Endodermal cell (in vitro differentiated cells): ENCODE measurements at regions not wholly inside any gene's neighbourhood (a gene's known extent, or its start where the extent isn't known, plus 50 kb on each side); places are given as distances from the start of the nearest gene placed in this dataset.

Source experiments
- DNase-seq: peaks from one replicate; pipeline ENCODE4 v3.0.0-alpha.2; 2017
- H3K27ac ChIP-seq: 2 replicates; pipeline ENCODE4 v1.5.1; 2013; ENCODE audit warnings: mild to moderate bottlenecking, low read depth, low read length, moderate library complexity
- H3K27me3 ChIP-seq: 2 replicates; pipeline ENCODE4 v1.6.1; 2013; ENCODE audit warnings: mild to moderate bottlenecking, low read length, moderate library complexity; ENCODE audit not compliant: insufficient read depth, control insufficient read depth, poor library complexity, severe bottlenecking
- H3K36me3 ChIP-seq: 2 replicates; pipeline ENCODE4 v1.7.0; 2013; ENCODE audit warnings: mild to moderate bottlenecking, low read length, moderate library complexity; ENCODE audit not compliant: control insufficient read depth, insufficient read depth
- H3K4me1 ChIP-seq: one replicate; pipeline ENCODE4 v1.7.0; 2013; ENCODE audit warnings: low read length; ENCODE audit not compliant: control insufficient read depth, insufficient read depth
- H3K4me3 ChIP-seq: 2 replicates; pipeline ENCODE4 v1.5.1; 2013; ENCODE audit warnings: mild to moderate bottlenecking, low read length, moderate library complexity
- H3K9ac ChIP-seq: 2 replicates; pipeline ENCODE4 v1.6.1; 2013; ENCODE audit warnings: mild to moderate bottlenecking, low read length, moderate library complexity; ENCODE audit not compliant: poor library complexity, severe bottlenecking; ENCODE audit errors: extremely low read depth
- H3K9me3 ChIP-seq: 2 replicates; pipeline ENCODE4 v1.6.1; 2013; ENCODE audit warnings: mild to moderate bottlenecking, low read length, moderate library complexity; ENCODE audit not compliant: control insufficient read depth
- H3K27ac Mint-ChIP-seq: 2 replicates; pipeline ENCODE4 v1.8.0; 2020; ENCODE audit warnings: mixed read lengths
- H3K27me3 Mint-ChIP-seq: 2 replicates; pipeline ENCODE4 v1.8.0; 2021; ENCODE audit warnings: mild to moderate bottlenecking, mixed read lengths; ENCODE audit not compliant: insufficient read depth
- H3K36me3 Mint-ChIP-seq: 2 replicates; pipeline ENCODE4 v1.8.0; 2020; ENCODE audit warnings: low read depth, mixed read lengths
- H3K4me1 Mint-ChIP-seq: 2 replicates; pipeline ENCODE4 v1.8.0; 2020; ENCODE audit warnings: mixed read lengths
- H3K4me3 Mint-ChIP-seq: 2 replicates; pipeline ENCODE4 v1.8.0; 2020; ENCODE audit warnings: mild to moderate bottlenecking, moderate library complexity, mixed read lengths
- H3K9me3 Mint-ChIP-seq: 2 replicates; pipeline ENCODE4 v1.8.0; 2020; ENCODE audit warnings: mild to moderate bottlenecking, mixed read lengths
- CTCF ChIP-seq: fragments of 200-600 bp; sonication (generic); conservative IDR thresholded peaks from 2 replicates; pipeline ENCODE4 v1.5.0; 2021; ENCODE audit warnings: antibody characterized with exemption, mild to moderate bottlenecking
- WGBS, 2 experiments: methylation state at CpG; one replicate each; pipeline versions ENCODE4 v1.1.5 to v1.1.7; 2013; ENCODE audit warnings: missing lambda C conversion rate in 2 of 2, mixed read lengths in 1 of 2; ENCODE audit not compliant: insufficient coverage in 1 of 2, insufficient read length in 1 of 2; 5-methylcytosine and 5-hydroxymethylcytosine counted together

- Histone ChIP-seq H3K4me1 (no peaks in the 10 kb centered on the region), H3K9ac (no peak overlapping the region), H3K36me3 (no peaks in the 10 kb centered on the region), H3K4me3 (no peak overlapping the region), H3K9me3 (peaks cover 1% of the 10 kb centered on the region), H3K27ac (no peak overlapping the region), H3K27me3 (no peaks in the 10 kb centered on the region)
- WGBS, 2 experiments: 98 to 100% methylated on average over 3 to 6 of the region's 7 CpGs
- Mint-ChIP-seq H3K9me3 (peaks cover 1% of the 10 kb centered on the region), H3K4me1 (peaks cover 5% of the 10 kb centered on the region), H3K27ac (no peak overlapping the region), H3K27me3 (peaks cover 2% of the 10 kb centered on the region), H3K4me3 (no peak overlapping the region), H3K36me3 (no peaks in the 10 kb centered on the region)
- no peak for DNase-seq
- TF ChIP-seq CTCF: no peak
Measured at GRCh38 chr1:235021815-235022214, 106.8 kb downstream of the TOMM20 start.

- H3K9me3 ChIP-seq: no peaks in the 10 kb centered on the region
- no peak overlapping the region for H3K9ac ChIP-seq
- H3K4me3 Mint-ChIP-seq: no peak overlapping the region
- H3K4me1 Mint-ChIP-seq: peaks cover 5% of the 10 kb centered on the region
- peaks cover 2% of the 10 kb centered on the region for H3K27me3 Mint-ChIP-seq
- TF ChIP-seq CTCF: no peak
- H3K4me1 ChIP-seq: no peaks in the 10 kb centered on the region
- no peaks in the 10 kb centered on the region for H3K9me3 Mint-ChIP-seq
- H3K36me3 Mint-ChIP-seq: no peaks in the 10 kb centered on the region
- H3K27ac ChIP-seq: no peak overlapping the region
- no peaks in the 10 kb centered on the region for H3K27me3 ChIP-seq
- H3K36me3 ChIP-seq: no peaks in the 10 kb centered on the region
- no peak for DNase-seq
- WGBS, 2 experiments: 93 to 96% methylated on average over 5 to 7 of the region's 7 CpGs
- no peak overlapping the region for H3K4me3 ChIP-seq
- H3K27ac Mint-ChIP-seq: no peak overlapping the region
Measured at GRCh38 chr1:235021321-235021720, 107.3 kb downstream of the TOMM20 start.

DNA sequence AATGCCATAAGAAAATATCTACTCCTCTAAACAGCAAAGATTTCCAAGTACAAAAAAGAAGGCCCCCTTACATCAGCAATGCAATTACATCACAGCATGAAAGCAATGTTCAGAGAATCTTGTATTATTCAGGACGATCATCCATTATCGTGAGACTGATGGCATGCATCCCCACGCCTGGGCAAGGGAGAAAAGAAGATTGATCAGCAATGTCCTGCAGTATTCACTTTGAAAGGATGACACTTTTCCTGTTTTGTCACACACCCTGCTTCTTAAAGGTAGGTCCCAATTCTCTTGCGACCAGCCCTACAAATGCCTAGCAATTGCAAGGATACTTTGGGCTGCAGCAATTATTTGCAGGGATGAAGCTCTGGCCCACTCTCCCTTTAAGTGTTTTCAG, 108.7 kb downstream of the TOMM20 start:
- no peaks in the 10 kb centered on the region for H3K9me3 ChIP-seq
- H3K27ac ChIP-seq: no peak overlapping the region
- Mint-ChIP-seq H3K27ac (no peak overlapping the region), H3K27me3 (peaks cover 2% of the 10 kb centered on the region), H3K36me3 (no peaks in the 10 kb centered on the region), H3K4me3 (no peak overlapping the region), H3K9me3 (no peaks in the 10 kb centered on the region), H3K4me1 (peaks cover 11% of the 10 kb centered on the region)
- TF ChIP-seq CTCF: no peak
- H3K27me3 ChIP-seq: no peaks in the 10 kb centered on the region
- no peak overlapping the region for H3K4me3 ChIP-seq
- no peaks in the 10 kb centered on the region for H3K36me3 ChIP-seq
- whole genome bisulfite sequencing, 2 experiments: 62 to 86% methylated on average over 3 to 4 of the region's 4 CpGs
- no peaks in the 10 kb centered on the region for H3K4me1 ChIP-seq
- no peak for DNase-seq
- no peak overlapping the region for H3K9ac ChIP-seq
